CD14-positive monocyte (primary cell): ENCODE measurements at regions not wholly inside any gene's neighbourhood (a gene's known extent, or its start where the extent isn't known, plus 50 kb on each side); places are given as distances from the start of the nearest gene placed in this dataset.

Experiments used
- DNase-seq, 3 donors: peaks; one replicate each; pipeline ENCODE4 v3.0.0-alpha.2; 2011 to 2022
- H2AFZ ChIP-seq: 2 replicates; pipeline ENCODE4 v1.6.0; 2012; ENCODE audit warnings: mild to moderate bottlenecking, low read depth, low read length, inconsistent platforms; ENCODE audit not compliant: insufficient read depth, poor library complexity, severe bottlenecking
- H3K27ac ChIP-seq, 2 donors: 1 replicate in 1 of 2; 2 replicates in 1 of 2; pipeline ENCODE4 v1.5.1; 2012 to 2013; ENCODE audit warnings: low read length in 2 of 2, control low read depth in 1 of 2, inconsistent platforms in 1 of 2, low read depth in 1 of 2, mild to moderate bottlenecking in 1 of 2
- H3K27me3 ChIP-seq, 2 donors: one replicate each; pipeline versions ENCODE4 v1.6.0 to v1.6.1; 2011 to 2013; ENCODE audit warnings: low read length in 2 of 2; ENCODE audit not compliant: control insufficient read depth in 2 of 2, insufficient read depth in 2 of 2
- H3K36me3 ChIP-seq, 2 donors: replicated peaks in 1 of 2; 1 replicate in 1 of 2; 2 replicates in 1 of 2; pipeline versions ENCODE4 v1.5.1 to v1.6.1; 2012 to 2013; ENCODE audit warnings: low read length in 2 of 2, control low read depth in 1 of 2, inconsistent platforms in 1 of 2, mild to moderate bottlenecking in 1 of 2; ENCODE audit not compliant: insufficient read depth in 2 of 2, control insufficient read depth in 1 of 2
- H3K4me1 ChIP-seq, 2 donors: 1 replicate in 1 of 2; 2 replicates in 1 of 2; pipeline versions ENCODE4 v1.5.1 to v1.6.1; 2012 to 2013; ENCODE audit warnings: low read length in 2 of 2, control low read depth in 1 of 2, inconsistent platforms in 1 of 2, mild to moderate bottlenecking in 1 of 2, moderate library complexity in 1 of 2; ENCODE audit not compliant: insufficient read depth in 2 of 2, control insufficient read depth in 1 of 2
- H3K4me2 ChIP-seq: replicated peaks from 2 replicates; pipeline ENCODE3; 2012; ENCODE audit warnings: low read length, moderate library complexity, mild to moderate bottlenecking; ENCODE audit not compliant: poor library complexity, severe bottlenecking; ENCODE audit errors: extremely low read depth
- H3K4me3 ChIP-seq, 3 experiments: fragments of 200-600 bp in 1 of 3; sonication (generic) in 1 of 3; replicated peaks in 1 of 3; 1 replicate in 2 of 3; 2 replicates in 1 of 3; pipeline ENCODE4 v1.5.1; 2011 to 2013; ENCODE audit warnings: low read length in 3 of 3, mild to moderate bottlenecking in 3 of 3, control low read depth in 2 of 3, low read depth in 2 of 3, inconsistent platforms in 1 of 3, moderate library complexity in 1 of 3
- H3K79me2 ChIP-seq: 2 replicates; pipeline ENCODE4 v1.6.0; 2012; ENCODE audit warnings: mild to moderate bottlenecking, control low read depth, inconsistent platforms, low read length, moderate library complexity; ENCODE audit not compliant: insufficient read depth
- H3K9ac ChIP-seq: 2 replicates; pipeline ENCODE4 v1.6.0; 2017; ENCODE audit warnings: low read length, mild to moderate bottlenecking; ENCODE audit not compliant: insufficient read depth, poor library complexity, severe bottlenecking
- H3K9me3 ChIP-seq, 2 donors: replicated peaks in 1 of 2; 1 replicate in 1 of 2; 2 replicates in 1 of 2; pipeline versions ENCODE4 v1.5.1 to v1.6.1; 2012 to 2013; ENCODE audit warnings: low read length in 2 of 2, control low read depth in 1 of 2; ENCODE audit not compliant: control insufficient read depth in 1 of 2, insufficient read depth in 1 of 2
- H4K20me1 ChIP-seq: 2 replicates; pipeline ENCODE4 v1.6.0; 2012; ENCODE audit warnings: mild to moderate bottlenecking, low read length, control low read depth, moderate library complexity; ENCODE audit not compliant: insufficient read depth
- H3K27ac Mint-ChIP-seq, 7 donors: one replicate each; pipeline ENCODE4 v1.8.0; 2020; ENCODE audit warnings: mild to moderate bottlenecking in 7 of 7, mixed read lengths in 7 of 7, moderate library complexity in 6 of 7, inconsistent platforms in 2 of 7
- H3K27me3 Mint-ChIP-seq, 3 donors: one replicate each; pipeline ENCODE4 v1.8.0; 2021 to 2022; ENCODE audit warnings: low read depth in 3 of 3, mild to moderate bottlenecking in 3 of 3, mixed read lengths in 3 of 3, moderate library complexity in 3 of 3, inconsistent platforms in 1 of 3
- H3K36me3 Mint-ChIP-seq, 2 donors: one replicate each; pipeline ENCODE4 v1.8.0; 2020; ENCODE audit warnings: mixed read lengths in 2 of 2, inconsistent platforms in 1 of 2, mild to moderate bottlenecking in 1 of 2
- H3K4me1 Mint-ChIP-seq: one replicate; pipeline ENCODE4 v1.8.0; 2020; ENCODE audit warnings: mild to moderate bottlenecking, mixed read lengths
- H3K4me3 Mint-ChIP-seq, 2 donors: one replicate each; pipeline ENCODE4 v1.8.0; 2020; ENCODE audit warnings: mild to moderate bottlenecking in 2 of 2, mixed read lengths in 2 of 2, moderate library complexity in 1 of 2
- H3K9me3 Mint-ChIP-seq, 7 donors: one replicate each; pipeline ENCODE4 v1.8.0; 2020 to 2022; ENCODE audit warnings: mixed read lengths in 7 of 7, mild to moderate bottlenecking in 6 of 7, moderate library complexity in 6 of 7, inconsistent platforms in 2 of 7
- WGBS: methylation state at CpG from one replicate; pipeline ENCODE4 v1.1.5; 2013; ENCODE audit warnings: missing lambda C conversion rate; ENCODE audit not compliant: insufficient coverage; 5-methylcytosine and 5-hydroxymethylcytosine counted together
- intact Hi-C, 2 donors: fragments of 100-400 bp; cut with micrococcal nuclease; formaldehyde crosslinking; loops; one replicate each; pipeline versions ENCODE4 v1.15.0 to v1.15.1; 2023
- TF ChIP-seq, protein P1 (sequence below): fragments of 200-600 bp; IDR thresholded peaks from one replicate; pipeline ENCODE4 v1.8.0; 2022; ENCODE audit warnings: antibody characterized with exemption, mild to moderate bottlenecking

DNA sequence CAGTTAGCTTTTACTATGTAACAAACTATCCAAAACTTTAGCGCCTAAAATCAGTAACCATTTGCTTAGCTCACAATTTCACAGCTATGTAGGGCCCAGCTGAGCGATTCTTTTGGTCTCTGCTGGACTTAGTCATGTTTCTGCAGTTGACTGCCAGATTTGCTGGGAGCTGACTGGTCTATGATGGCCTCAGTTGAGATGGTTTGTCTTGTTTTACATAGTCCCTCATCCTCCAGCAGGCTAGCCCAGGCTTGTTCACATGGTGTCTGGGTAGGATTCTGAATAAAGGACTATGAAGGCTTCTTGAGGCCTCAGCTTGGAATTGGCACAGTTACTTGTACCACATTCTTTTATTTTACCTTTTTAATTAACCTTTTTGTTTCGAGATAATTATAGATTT lies 247.8 kb upstream of the CHD6 start:
- no peaks in the 10 kb centered on the region for H3K36me3 Mint-ChIP-seq
- WGBS: no CpG with 5 or more reads among the region's 3 CpGs
- H3K4me3 Mint-ChIP-seq: no peak overlapping the region

DNA sequence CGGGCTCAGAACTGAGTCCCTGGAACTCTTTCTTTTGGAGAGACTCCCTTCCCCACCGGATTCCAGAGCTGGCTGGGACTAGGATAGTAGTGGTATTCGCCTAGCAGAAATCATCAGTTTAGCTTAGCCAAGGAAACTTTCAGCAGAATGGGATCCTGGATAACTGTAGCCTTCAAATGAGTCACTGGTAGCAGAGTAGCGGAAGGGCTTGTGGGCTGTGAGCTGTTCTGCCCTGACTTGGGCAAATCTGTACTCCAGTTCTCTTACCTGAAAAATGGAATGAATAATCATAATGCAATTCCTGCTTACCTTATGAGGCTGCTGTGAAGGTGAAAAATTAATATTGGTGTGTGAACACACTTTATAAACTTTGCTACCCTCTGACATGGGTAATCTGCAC lies 244.3 kb upstream of the CHD6 start:
- no peaks in the 10 kb centered on the region for H3K27me3 ChIP-seq
- Mint-ChIP-seq H3K9me3 (peaks cover 0 to 10% (median 4%) of the 10 kb centered on the region in 7 donors), H3K36me3 (no peaks in the 10 kb centered on the region), H3K4me3 (no peak overlapping the region), H3K4me1 (no peaks in the 10 kb centered on the region), H3K27ac (no peak overlapping the region), H3K27me3 (peaks cover 0 to 2% (median 2%) of the 10 kb centered on the region in 3 donors)
- peaks cover 0 to 6% of the 10 kb centered on the region in 2 donors for H3K9me3 ChIP-seq
- no peak overlapping the region for H3K4me3 ChIP-seq
- no peak overlapping the region for H2AFZ ChIP-seq
- no peak for DNase-seq
- H3K79me2 ChIP-seq: no peaks in the 10 kb centered on the region
- no peak overlapping the region for H3K4me2 ChIP-seq
- TF ChIP-seq, protein P1, sequence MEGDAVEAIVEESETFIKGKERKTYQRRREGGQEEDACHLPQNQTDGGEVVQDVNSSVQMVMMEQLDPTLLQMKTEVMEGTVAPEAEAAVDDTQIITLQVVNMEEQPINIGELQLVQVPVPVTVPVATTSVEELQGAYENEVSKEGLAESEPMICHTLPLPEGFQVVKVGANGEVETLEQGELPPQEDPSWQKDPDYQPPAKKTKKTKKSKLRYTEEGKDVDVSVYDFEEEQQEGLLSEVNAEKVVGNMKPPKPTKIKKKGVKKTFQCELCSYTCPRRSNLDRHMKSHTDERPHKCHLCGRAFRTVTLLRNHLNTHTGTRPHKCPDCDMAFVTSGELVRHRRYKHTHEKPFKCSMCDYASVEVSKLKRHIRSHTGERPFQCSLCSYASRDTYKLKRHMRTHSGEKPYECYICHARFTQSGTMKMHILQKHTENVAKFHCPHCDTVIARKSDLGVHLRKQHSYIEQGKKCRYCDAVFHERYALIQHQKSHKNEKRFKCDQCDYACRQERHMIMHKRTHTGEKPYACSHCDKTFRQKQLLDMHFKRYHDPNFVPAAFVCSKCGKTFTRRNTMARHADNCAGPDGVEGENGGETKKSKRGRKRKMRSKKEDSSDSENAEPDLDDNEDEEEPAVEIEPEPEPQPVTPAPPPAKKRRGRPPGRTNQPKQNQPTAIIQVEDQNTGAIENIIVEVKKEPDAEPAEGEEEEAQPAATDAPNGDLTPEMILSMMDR: no peak
- H3K36me3 ChIP-seq: no peaks in the 10 kb centered on the region
- intact Hi-C loops: no loop called here
- no peaks in the 10 kb centered on the region for H4K20me1 ChIP-seq
- no peaks in the 10 kb centered on the region for H3K4me1 ChIP-seq
- no peak overlapping the region for H3K9ac ChIP-seq
- H3K27ac ChIP-seq: no peak overlapping the region
- WGBS: 83% methylated on average over 2 of the region's 4 CpGs

More for the DNA sequence above, 247.8 kb upstream of the CHD6 start:
- Histone ChIP-seq H3K27me3 (no peaks in the 10 kb centered on the region), H3K4me3 (no peak overlapping the region), H3K4me1 (no peaks in the 10 kb centered on the region), H2AFZ (no peak overlapping the region), H3K4me2 (no peak overlapping the region), H3K79me2 (no peaks in the 10 kb centered on the region), H4K20me1 (no peaks in the 10 kb centered on the region), H3K9ac (no peak overlapping the region), H3K9me3 (no peaks in the 10 kb centered on the region), H3K27ac (no peak overlapping the region), H3K36me3 (no peaks in the 10 kb centered on the region)
- Mint-ChIP-seq H3K4me1 (no peaks in the 10 kb centered on the region), H3K9me3 (peaks cover 0 to 7% (median 2%) of the 10 kb centered on the region in 7 donors), H3K27me3 (peaks cover 0 to 2% (median 0%) of the 10 kb centered on the region in 3 donors), H3K27ac (no peak overlapping the region)
- TF ChIP-seq, protein P1: no peak
- intact Hi-C loops: no loop called here
- no peak for DNase-seq
